Medulla oblongata (tissue), 1 donor: ENCODE measurements at regions not wholly inside any gene's neighbourhood (a gene's known extent, or its start where the extent isn't known, plus 50 kb on each side); places are given as distances from the start of the nearest gene placed in this dataset.

ENCODE experiments used
- DNase-seq: peaks from one replicate; pipeline ENCODE4 v3.0.0-alpha.2; 2015; ENCODE audit errors: extremely low spot score

- no peak for DNase-seq
These were observed 50.6 kb upstream of the IFNGR1 start for GRCh38 chr6:137269803-137270202.

GRCh38 chr6:137269347-137269746 is 50.2 kb upstream of the IFNGR1 start:
- no peak for DNase-seq
